Caki2 (cell line): ENCODE measurements at regions not wholly inside any gene's neighbourhood (a gene's known extent, or its start where the extent isn't known, plus 50 kb on each side); places are given as distances from the start of the nearest gene placed in this dataset.

ENCODE experiments used
- DNase-seq: peaks from one replicate; pipeline ENCODE4 v3.0.0-alpha.2; 2015; ENCODE audit warnings: low read depth
- in situ Hi-C: cut with HindIII; loops from 2 replicates; pipeline ENCODE4 v1.10.0; 2016; ENCODE audit warnings: low sequenced_read_pairs, low pct_unique_long_range_greater_than_20kb, mixed read lengths

- in situ Hi-C loops = no loop called here
- no peak for DNase-seq
These were observed 231.3 kb upstream of the DAB1 start for GRCh38 chr1:57655161-57655560.

- no peak for DNase-seq
- in situ Hi-C loops = no loop called here
These were observed 220.8 kb upstream of the DAB1 start for GRCh38 chr1:57644667-57645066.

GRCh38 chr1:57638239-57638638 lies 214.4 kb upstream of the DAB1 start:
- no peak for DNase-seq
- in situ Hi-C loops = no loop called here

GRCh38 chr1:57637155-57637554 lies 213.3 kb upstream of the DAB1 start:
- no peak for DNase-seq
- in situ Hi-C loops = no loop called here

GRCh38 chr1:57633881-57634280 lies 210.0 kb upstream of the DAB1 start:
- in situ Hi-C loops = no loop called here
- no peak for DNase-seq

GRCh38 chr1:57633056-57633455 lies 209.2 kb upstream of the DAB1 start:
- DNase-seq = no peak
- in situ Hi-C loops = no loop called here

- in situ Hi-C loops = no loop called here
- no peak for DNase-seq
These were observed 208.5 kb upstream of the DAB1 start for GRCh38 chr1:57632401-57632800.

- DNase-seq = no peak
- in situ Hi-C loops = no loop called here
These were observed 203.8 kb upstream of the DAB1 start for GRCh38 chr1:57627612-57628011.

- in situ Hi-C loops = no loop called here
- DNase-seq = no peak
These were observed 200.1 kb upstream of the DAB1 start for GRCh38 chr1:57623791-57624538.

- no peak for DNase-seq
- in situ Hi-C loops = no loop called here
These were observed 199.4 kb upstream of the DAB1 start for GRCh38 chr1:57623039-57623790.

- in situ Hi-C loops = no loop called here
- DNase-seq = no peak
These were observed 197.9 kb upstream of the DAB1 start for GRCh38 chr1:57621776-57622175.

- in situ Hi-C loops = no loop called here
- no peak for DNase-seq
These were observed 196.7 kb upstream of the DAB1 start for GRCh38 chr1:57620605-57621004.

GRCh38 chr1:57616921-57617320 lies 193.1 kb upstream of the DAB1 start:
- in situ Hi-C loops = no loop called here
- no peak for DNase-seq

- no peak for DNase-seq
- in situ Hi-C loops = no loop called here
These were observed 192.1 kb upstream of the DAB1 start for GRCh38 chr1:57615956-57616355.

GRCh38 chr1:57612833-57613232 lies 189.0 kb upstream of the DAB1 start:
- in situ Hi-C loops = no loop called here
- DNase-seq = no peak

- no peak for DNase-seq
- in situ Hi-C loops = no loop called here
These were observed 182.1 kb upstream of the DAB1 start for GRCh38 chr1:57605933-57606332.

- no peak for DNase-seq
- in situ Hi-C loops = no loop called here
These were observed 179.8 kb upstream of the DAB1 start for GRCh38 chr1:57603696-57604095.

GRCh38 chr1:57600424-57600823 lies 176.6 kb upstream of the DAB1 start:
- in situ Hi-C loops = no loop called here
- no peak for DNase-seq

- in situ Hi-C loops = no loop called here
- no peak for DNase-seq
These were observed 175.6 kb upstream of the DAB1 start for GRCh38 chr1:57599236-57599994.
